ENCODE measurements at regions not wholly inside any gene's neighbourhood (a gene's known extent, or its start where the extent isn't known, plus 50 kb on each side); places are given as distances from the start of the nearest gene placed in this dataset.

- DNase-seq, result no peak
Measured at GRCh38 chr17:79273660-79274059, 199.0 kb downstream of the ENGASE start.

- no peak for DNase-seq
Measured at GRCh38 chr17:79272666-79273219, 198.1 kb downstream of the ENGASE start.

- no peak for DNase-seq
Measured at GRCh38 chr17:79272220-79272619, 197.6 kb downstream of the ENGASE start.

GRCh38 chr17:79269620-79270019 lies 195.0 kb downstream of the ENGASE start:
- DNase-seq, result no peak

GRCh38 chr17:79263191-79263590 lies 188.6 kb downstream of the ENGASE start:
- no peak for DNase-seq

GRCh38 chr17:79262624-79263023 lies 188.0 kb downstream of the ENGASE start:
- DNase-seq, result no peak

GRCh38 chr17:79261355-79262072 lies 186.9 kb downstream of the ENGASE start:
- DNase-seq, result no peak

GRCh38 chr17:79258843-79259242 lies 184.2 kb downstream of the ENGASE start:
- DNase-seq, result no peak

GRCh38 chr17:79258041-79258440 lies 183.4 kb downstream of the ENGASE start:
- no peak for DNase-seq

- DNase-seq, result no peak
Measured at GRCh38 chr17:79255926-79256585, 181.4 kb downstream of the ENGASE start.

GRCh38 chr17:79255456-79255855 lies 180.8 kb downstream of the ENGASE start:
- no peak for DNase-seq

- DNase-seq, result no peak
Measured at GRCh38 chr17:79255046-79255445, 180.4 kb downstream of the ENGASE start.

- no peak for DNase-seq
Measured at GRCh38 chr17:79252886-79253285, 178.3 kb downstream of the ENGASE start.

- no peak for DNase-seq
Measured at GRCh38 chr17:79251824-79252223, 177.2 kb downstream of the ENGASE start.

GRCh38 chr17:79249929-79250521 lies 175.4 kb downstream of the ENGASE start:
- DNase-seq, result no peak

- no peak for DNase-seq
Measured at GRCh38 chr17:79248843-79249493, 174.3 kb downstream of the ENGASE start.

- DNase-seq, result no peak
Measured at GRCh38 chr17:79246225-79247190, 171.9 kb downstream of the ENGASE start.

GRCh38 chr17:79244665-79245064 lies 170.0 kb downstream of the ENGASE start:
- DNase-seq, result no peak

- no peak for DNase-seq
Measured at GRCh38 chr17:79243996-79244395, 169.4 kb downstream of the ENGASE start.

- DNase-seq, result no peak
Measured at GRCh38 chr17:79243603-79243990, 169.0 kb downstream of the ENGASE start.

GRCh38 chr17:79242873-79243602 lies 168.4 kb downstream of the ENGASE start:
- DNase-seq, result no peak
